HCT116 (cell line): ENCODE measurements at regions not wholly inside any gene's neighbourhood (a gene's known extent, or its start where the extent isn't known, plus 50 kb on each side); places are given as distances from the start of the nearest gene placed in this dataset.

Experiments
- ATAC-seq: fragments of 200-7000 bp; cut with Tn5 transposase; 2 replicates; pipeline ENCODE4 v1.9.1; 2020; ENCODE audit warnings: mild to moderate bottlenecking, moderate library complexity
- BruUV-seq: library from RNA; stranded (reverse); fragments of 400-500 nt; replicated peaks from 2 replicates; lab custom pipeline; 2021; lab: Mats Ljungman, UMichigan
- CTCF ChIA-PET: fragments of 300-600 bp; sonication (Branson Sonifier 250); formaldehyde crosslinking; loops from one replicate; lab custom pipeline; 2021; ENCODE audit warnings: antibody characterized with exemption; lab: Charles Lee
- POLR2A ChIA-PET: fragments of 300-600, 350-600 bp; sonication (Branson Sonifier 250); formaldehyde crosslinking; loops from one replicate; lab custom pipeline; 2021; ENCODE audit warnings: antibody characterized with exemption; lab: Charles Lee
- RAD21 ChIA-PET, 2 experiments: fragments of 300-600 bp; sonication (Branson Sonifier 250); formaldehyde crosslinking; loops; one replicate each; lab custom pipeline; 2023; ENCODE audit warnings: low total read pairs in 2 of 2; ENCODE audit not compliant: uncharacterized antibody in 2 of 2, unreplicated experiment in 2 of 2, low non-redundant PET in 1 of 2; lab: Charles Lee
- DNase-seq: peaks from one replicate; pipeline ENCODE4 v3.0.0-alpha.2; 2010; ENCODE audit warnings: low read depth, low spot score
- H2AFZ ChIP-seq: fragments of 200-600 bp; shearing (Covaris generic), sonication (generic); 2 replicates; pipeline ENCODE4 v1.6.1; 2017; ENCODE audit warnings: low read depth, mixed run types, mixed read lengths, antibody characterized with exemption, low read length; ENCODE audit not compliant: poor library complexity, severe bottlenecking
- H3K27ac ChIP-seq: 2 replicates; pipeline ENCODE4 v1.5.1; 2012; ENCODE audit warnings: low read depth, low read length
- H3K27me3 ChIP-seq: fragments of 200-600 bp; sonication (generic); 2 replicates; pipeline ENCODE4 v1.6.1; 2016; ENCODE audit warnings: mixed run types, low read length, mixed read lengths; ENCODE audit not compliant: insufficient read depth
- H3K36me3 ChIP-seq, 2 experiments: fragments of 200-500 bp in 1 of 2; fragments of 200-600 bp in 1 of 2; sonication (Bioruptor generic) in 1 of 2; sonication (generic) in 1 of 2; 2 replicates each; pipeline versions ENCODE4 v1.5.1 to v1.6.1; 2014 to 2016; ENCODE audit warnings: low read length in 2 of 2, inconsistent platforms in 1 of 2, mixed read lengths in 1 of 2, mixed run types in 1 of 2; ENCODE audit not compliant: insufficient read depth in 2 of 2, control insufficient read depth in 1 of 2
- H3K4me1 ChIP-seq, 2 experiments: fragments of 200-600 bp in 1 of 2; sonication (generic) in 1 of 2; 2 replicates each; pipeline versions ENCODE4 v1.5.1 to v1.6.1; 2012 to 2017; ENCODE audit warnings: low read length in 2 of 2, inconsistent platforms in 1 of 2, mild to moderate bottlenecking in 1 of 2, mixed read lengths in 1 of 2, mixed run types in 1 of 2, moderate library complexity in 1 of 2; ENCODE audit not compliant: insufficient read depth in 2 of 2, control insufficient read depth in 1 of 2
- H3K4me2 ChIP-seq: fragments of 200-600 bp; sonication (generic); 2 replicates; pipeline ENCODE4 v1.6.1; 2017; ENCODE audit warnings: mixed run types, low read length, mixed read lengths
- H3K4me3 ChIP-seq, 2 experiments: fragments of 200-600 bp in 1 of 2; sonication (generic) in 1 of 2; replicated peaks in 1 of 2; 2 replicates each; pipeline ENCODE4 v1.5.1; 2011 to 2016; ENCODE audit warnings: low read length in 2 of 2, control low read depth in 1 of 2, low read depth in 1 of 2, mild to moderate bottlenecking in 1 of 2, mixed read lengths in 1 of 2, mixed run types in 1 of 2
- H3K79me2 ChIP-seq: fragments of 200-600 bp; sonication (generic); 2 replicates; pipeline ENCODE4 v1.6.1; 2017; ENCODE audit warnings: mild to moderate bottlenecking, mixed run types, low read length, moderate library complexity, mixed read lengths; ENCODE audit not compliant: insufficient read depth
- H3K9ac ChIP-seq: fragments of 200-600 bp; sonication (generic); 2 replicates; pipeline ENCODE4 v1.6.1; 2016; ENCODE audit warnings: low read length, mixed read lengths
- H3K9me2 ChIP-seq: fragments of 200-600 bp; sonication (generic), shearing (Covaris generic); 2 replicates; pipeline ENCODE4 v1.6.1; 2017; ENCODE audit warnings: mixed run types, mild to moderate bottlenecking, moderate library complexity; ENCODE audit not compliant: insufficient read depth
- H3K9me3 ChIP-seq, 2 experiments: fragments of 200-500 bp in 1 of 2; fragments of 200-600 bp in 1 of 2; sonication (Bioruptor generic) in 1 of 2; sonication (generic) in 1 of 2; 2 replicates each; pipeline ENCODE4 v1.6.1; 2014 to 2017; ENCODE audit warnings: low read length in 2 of 2, mixed read lengths in 2 of 2, inconsistent platforms in 1 of 2, low read depth in 1 of 2, mild to moderate bottlenecking in 1 of 2, mixed run types in 1 of 2, moderate library complexity in 1 of 2; ENCODE audit not compliant: control insufficient read depth in 1 of 2, insufficient read depth in 1 of 2
- H4K20me1 ChIP-seq: fragments of 200-600 bp; sonication (generic), shearing (Covaris generic); 2 replicates; pipeline ENCODE4 v1.6.1; 2017; ENCODE audit warnings: mixed run types, mild to moderate bottlenecking, moderate library complexity; ENCODE audit not compliant: insufficient read depth
- CTCF ChIP-seq, 3 experiments: fragments of 200-600 bp in 1 of 3; sonication (generic) in 1 of 3; IDR thresholded peaks in 2 of 3; conservative IDR thresholded peaks in 1 of 3; 2 replicates each; pipeline ENCODE4 v1.5.1; 2012 to 2017; ENCODE audit warnings: low read depth in 2 of 3, low read length in 2 of 3, antibody characterized with exemption in 1 of 3, borderline replicate concordance in 1 of 3, control low read depth in 1 of 3, mild to moderate bottlenecking in 1 of 3, mixed read lengths in 1 of 3, mixed run types in 1 of 3, moderate library complexity in 1 of 3; ENCODE audit not compliant: insufficient read depth in 1 of 3
- EZH2 ChIP-seq: fragments of 200-600 bp; sonication (generic); IDR thresholded peaks from 2 replicates; pipeline ENCODE4 v1.6.1; 2017; ENCODE audit warnings: antibody characterized with exemption, mixed run types
- EZH2phosphoT487 ChIP-seq: fragments of 200-600 bp; IDR thresholded peaks from 2 replicates; pipeline ENCODE4 v1.6.1; 2018; ENCODE audit warnings: antibody characterized with exemption, borderline replicate concordance
- POLR2A ChIP-seq: IDR thresholded peaks from 2 replicates; pipeline ENCODE4 v1.7.0; 2011; ENCODE audit warnings: borderline replicate concordance; ENCODE audit not compliant: insufficient read depth, insufficient read length; ENCODE audit errors: extremely low read depth
- REST ChIP-seq: IDR thresholded peaks from 2 replicates; pipeline ENCODE4 v1.6.1; 2012; ENCODE audit warnings: low read depth
- ZFX ChIP-seq: fragments of 450-650 bp; IDR thresholded peaks from 2 replicates; pipeline ENCODE4 v1.6.1; 2017
- ZNF274 ChIP-seq: fragments of 200-500 bp; sonication (Bioruptor generic); IDR thresholded peaks from 2 replicates; pipeline ENCODE4 v1.6.1; 2014; ENCODE audit warnings: mild to moderate bottlenecking, low read depth, low read length, inconsistent platforms
- intact Hi-C: fragments of 100-400 bp; cut with micrococcal nuclease; formaldehyde crosslinking; loops from 2 replicates; pipeline ENCODE4 v1.10.0; 2022
- TF ChIP-seq, protein P1 (sequence below): IDR thresholded peaks from 2 replicates; pipeline ENCODE4 v1.6.1; 2012

DNA sequence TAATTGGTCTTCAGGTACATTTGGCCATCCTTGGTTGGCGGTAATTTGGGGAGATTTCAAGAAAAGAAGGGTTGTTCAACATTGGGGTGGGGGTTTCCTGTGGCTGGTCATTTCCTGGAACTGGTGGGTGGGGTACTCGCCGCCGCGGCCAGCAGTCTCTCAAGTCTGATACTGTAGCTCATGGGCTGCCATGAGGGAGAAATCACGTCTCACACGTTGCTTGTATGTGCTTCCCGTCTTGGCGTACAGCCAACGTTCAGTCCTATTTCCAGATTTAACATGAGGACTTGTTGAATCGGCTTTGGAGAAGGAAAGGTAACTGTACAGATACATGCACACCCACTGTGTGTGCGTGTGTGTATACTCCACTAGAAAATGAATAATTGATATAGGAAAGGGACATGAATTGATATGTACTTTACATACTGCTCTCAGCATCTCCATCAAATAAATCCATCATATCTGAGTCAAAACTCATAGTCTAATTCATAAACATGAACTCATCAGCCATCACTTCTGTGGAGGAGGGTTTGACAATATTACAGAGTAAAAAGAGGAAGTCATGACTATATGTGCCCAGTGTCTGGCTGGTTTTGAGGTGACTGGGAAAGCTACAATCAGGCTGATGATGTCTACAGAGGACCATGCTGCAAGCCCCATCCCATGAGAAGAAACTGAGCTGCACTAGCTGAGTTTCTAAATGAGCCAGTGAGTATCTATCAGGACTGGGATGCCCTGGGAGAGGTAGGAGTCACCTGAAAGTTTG, 418.1 kb downstream of the TSHZ3 start:
- ChIA-PET POLR2A (no interaction called here), RAD21 (no interaction called here), CTCF (no interaction called here)
- ATAC-seq (no peak), DNase-seq (no peak)
- TF ChIP-seq, protein P1, sequence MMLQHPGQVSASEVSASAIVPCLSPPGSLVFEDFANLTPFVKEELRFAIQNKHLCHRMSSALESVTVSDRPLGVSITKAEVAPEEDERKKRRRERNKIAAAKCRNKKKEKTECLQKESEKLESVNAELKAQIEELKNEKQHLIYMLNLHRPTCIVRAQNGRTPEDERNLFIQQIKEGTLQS, result no peak
- no peak for TF ChIP-seq EZH2
- TF ChIP-seq POLR2A, result no peak
- TF ChIP-seq CTCF (IDR thresholded peaks at IDR 0.05 in 2 of 3, conservative IDR thresholded peaks at IDR 0.05 in 1 of 3; ENCODE audit: borderline replicate concordance in 1 of 3, insufficient read depth in 1 of 3, low read depth in 2 of 3, low read length in 2 of 3), result no peak
- no peak for TF ChIP-seq ZFX
- no peak for TF ChIP-seq EZH2phosphoT487
- no peak for TF ChIP-seq REST
- TF ChIP-seq ZNF274, result no peak
- no peaks in the 10 kb centered on the region for H3K27me3 ChIP-seq
- H3K9me2 ChIP-seq, result no peaks in the 10 kb centered on the region
- H3K27ac ChIP-seq, result no peak overlapping the region
- H3K4me2 ChIP-seq, result no peak overlapping the region
- H3K9me3 ChIP-seq, result peaks cover 19 to 43% of the 10 kb centered on the region in 2 experiments; a peak in 2 of 4 replicates
- no peaks in the 10 kb centered on the region for H3K36me3 ChIP-seq
- intact Hi-C loops, result no loop called here
- no peaks in the 10 kb centered on the region for H4K20me1 ChIP-seq
- H3K9ac ChIP-seq, result no peak overlapping the region
- no peaks in the 10 kb centered on the region for H3K4me1 ChIP-seq
- no TSS peak for BruUV-seq
- no peak overlapping the region for H3K4me3 ChIP-seq
- H3K79me2 ChIP-seq, result no peaks in the 10 kb centered on the region
- H2AFZ ChIP-seq, result no peak overlapping the region
